Endodermal cell (in vitro differentiated cells): ENCODE measurements at regions not wholly inside any gene's neighbourhood (a gene's known extent, or its start where the extent isn't known, plus 50 kb on each side); places are given as distances from the start of the nearest gene placed in this dataset.
A peak's percentile ranks its signal among the peaks of the same experiment; 100 is the strongest.

Experiments used
- DNase-seq: peaks from one replicate; pipeline ENCODE4 v3.0.0-alpha.2; 2017
- H3K27ac ChIP-seq: 2 replicates; pipeline ENCODE4 v1.5.1; 2013; ENCODE audit warnings: mild to moderate bottlenecking, low read depth, low read length, moderate library complexity
- H3K27me3 ChIP-seq: 2 replicates; pipeline ENCODE4 v1.6.1; 2013; ENCODE audit warnings: mild to moderate bottlenecking, low read length, moderate library complexity; ENCODE audit not compliant: insufficient read depth, control insufficient read depth, poor library complexity, severe bottlenecking
- H3K36me3 ChIP-seq: 2 replicates; pipeline ENCODE4 v1.7.0; 2013; ENCODE audit warnings: mild to moderate bottlenecking, low read length, moderate library complexity; ENCODE audit not compliant: control insufficient read depth, insufficient read depth
- H3K4me1 ChIP-seq: one replicate; pipeline ENCODE4 v1.7.0; 2013; ENCODE audit warnings: low read length; ENCODE audit not compliant: control insufficient read depth, insufficient read depth
- H3K4me3 ChIP-seq: 2 replicates; pipeline ENCODE4 v1.5.1; 2013; ENCODE audit warnings: mild to moderate bottlenecking, low read length, moderate library complexity
- H3K9ac ChIP-seq: 2 replicates; pipeline ENCODE4 v1.6.1; 2013; ENCODE audit warnings: mild to moderate bottlenecking, low read length, moderate library complexity; ENCODE audit not compliant: poor library complexity, severe bottlenecking; ENCODE audit errors: extremely low read depth
- H3K9me3 ChIP-seq: 2 replicates; pipeline ENCODE4 v1.6.1; 2013; ENCODE audit warnings: mild to moderate bottlenecking, low read length, moderate library complexity; ENCODE audit not compliant: control insufficient read depth
- H3K27ac Mint-ChIP-seq: 2 replicates; pipeline ENCODE4 v1.8.0; 2020; ENCODE audit warnings: mixed read lengths
- H3K27me3 Mint-ChIP-seq: 2 replicates; pipeline ENCODE4 v1.8.0; 2021; ENCODE audit warnings: mild to moderate bottlenecking, mixed read lengths; ENCODE audit not compliant: insufficient read depth
- H3K36me3 Mint-ChIP-seq: 2 replicates; pipeline ENCODE4 v1.8.0; 2020; ENCODE audit warnings: low read depth, mixed read lengths
- H3K4me1 Mint-ChIP-seq: 2 replicates; pipeline ENCODE4 v1.8.0; 2020; ENCODE audit warnings: mixed read lengths
- H3K4me3 Mint-ChIP-seq: 2 replicates; pipeline ENCODE4 v1.8.0; 2020; ENCODE audit warnings: mild to moderate bottlenecking, moderate library complexity, mixed read lengths
- H3K9me3 Mint-ChIP-seq: 2 replicates; pipeline ENCODE4 v1.8.0; 2020; ENCODE audit warnings: mild to moderate bottlenecking, mixed read lengths
- WGBS, 2 experiments: methylation state at CpG; one replicate each; pipeline versions ENCODE4 v1.1.5 to v1.1.7; 2013; ENCODE audit warnings: missing lambda C conversion rate in 2 of 2, mixed read lengths in 1 of 2; ENCODE audit not compliant: insufficient coverage in 1 of 2, insufficient read length in 1 of 2; 5-methylcytosine and 5-hydroxymethylcytosine counted together
- TF ChIP-seq, protein P1 (sequence below): fragments of 200-600 bp; sonication (generic); conservative IDR thresholded peaks from 2 replicates; pipeline ENCODE4 v1.5.0; 2021; ENCODE audit warnings: antibody characterized with exemption, mild to moderate bottlenecking

DNA sequence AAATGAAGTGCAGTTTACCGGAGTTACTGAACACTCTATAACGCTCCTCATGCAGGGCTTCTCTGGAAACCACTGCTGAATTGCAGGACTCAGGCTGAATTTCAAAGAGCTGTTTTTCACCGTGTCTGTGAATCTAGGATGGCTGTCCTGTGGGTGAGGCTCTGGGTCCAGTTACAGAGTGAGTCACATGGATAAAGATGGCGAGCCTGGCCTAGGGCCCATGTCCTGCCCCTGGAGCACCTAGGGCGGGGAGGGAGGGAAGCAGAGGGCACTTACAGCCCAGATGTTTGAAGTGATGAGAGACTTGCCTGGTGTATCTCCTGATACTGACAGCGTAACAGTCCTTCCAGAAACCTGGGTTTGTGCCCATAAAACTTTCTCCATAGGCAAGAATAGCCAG lies 583.0 kb downstream of the IRS1 start:
- Histone ChIP-seq H3K9ac (no peak overlapping the region), H3K36me3 (no peaks in the 10 kb centered on the region), H3K27ac (no peak overlapping the region), H3K4me1 (no peaks in the 10 kb centered on the region), H3K9me3 (no peaks in the 10 kb centered on the region), H3K27me3 (no peaks in the 10 kb centered on the region), H3K4me3 (no peak overlapping the region)
- 92 to 94% methylated on average over 5 to 6 of the region's 6 CpGs for WGBS, 2 experiments
- no peak overlapping the region for H3K4me3 Mint-ChIP-seq
- H3K4me1 Mint-ChIP-seq, result peaks cover 9% of the 10 kb centered on the region
- no peaks in the 10 kb centered on the region for H3K36me3 Mint-ChIP-seq
- TF ChIP-seq, protein P1, sequence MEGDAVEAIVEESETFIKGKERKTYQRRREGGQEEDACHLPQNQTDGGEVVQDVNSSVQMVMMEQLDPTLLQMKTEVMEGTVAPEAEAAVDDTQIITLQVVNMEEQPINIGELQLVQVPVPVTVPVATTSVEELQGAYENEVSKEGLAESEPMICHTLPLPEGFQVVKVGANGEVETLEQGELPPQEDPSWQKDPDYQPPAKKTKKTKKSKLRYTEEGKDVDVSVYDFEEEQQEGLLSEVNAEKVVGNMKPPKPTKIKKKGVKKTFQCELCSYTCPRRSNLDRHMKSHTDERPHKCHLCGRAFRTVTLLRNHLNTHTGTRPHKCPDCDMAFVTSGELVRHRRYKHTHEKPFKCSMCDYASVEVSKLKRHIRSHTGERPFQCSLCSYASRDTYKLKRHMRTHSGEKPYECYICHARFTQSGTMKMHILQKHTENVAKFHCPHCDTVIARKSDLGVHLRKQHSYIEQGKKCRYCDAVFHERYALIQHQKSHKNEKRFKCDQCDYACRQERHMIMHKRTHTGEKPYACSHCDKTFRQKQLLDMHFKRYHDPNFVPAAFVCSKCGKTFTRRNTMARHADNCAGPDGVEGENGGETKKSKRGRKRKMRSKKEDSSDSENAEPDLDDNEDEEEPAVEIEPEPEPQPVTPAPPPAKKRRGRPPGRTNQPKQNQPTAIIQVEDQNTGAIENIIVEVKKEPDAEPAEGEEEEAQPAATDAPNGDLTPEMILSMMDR, result no peak
- no peak overlapping the region for H3K27ac Mint-ChIP-seq
- no peaks in the 10 kb centered on the region for H3K27me3 Mint-ChIP-seq
- H3K9me3 Mint-ChIP-seq, result no peaks in the 10 kb centered on the region
- no peak for DNase-seq

DNA sequence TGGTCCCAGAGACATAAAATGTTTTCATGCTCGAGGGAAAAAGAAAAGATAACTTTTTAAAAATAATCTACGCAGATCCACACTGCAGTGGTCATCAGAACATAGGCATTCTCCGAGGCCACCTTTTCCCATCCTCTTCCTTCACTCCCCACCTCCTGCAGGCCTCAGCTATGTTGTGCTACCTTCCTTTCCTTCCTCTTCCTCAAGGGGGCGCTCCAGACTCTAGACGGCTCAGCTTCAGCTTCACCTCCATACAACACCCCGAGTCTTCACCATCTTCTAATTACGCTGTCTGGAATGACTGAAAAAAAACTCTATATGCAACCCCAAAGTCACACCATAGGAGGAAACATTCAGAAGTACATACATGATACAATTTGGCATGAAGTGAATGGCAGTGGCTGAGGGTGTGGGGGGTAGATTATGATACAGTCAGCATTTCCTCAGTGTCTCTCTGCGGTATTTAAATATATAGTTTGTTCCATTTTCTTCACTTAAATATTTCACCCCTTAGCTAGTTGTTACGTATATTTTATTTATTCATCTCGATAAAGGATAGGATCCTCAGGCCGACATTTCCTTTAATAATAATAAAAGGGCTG lies 583.6 kb downstream of the IRS1 start:
- H3K27ac ChIP-seq, result no peak overlapping the region

DNA sequence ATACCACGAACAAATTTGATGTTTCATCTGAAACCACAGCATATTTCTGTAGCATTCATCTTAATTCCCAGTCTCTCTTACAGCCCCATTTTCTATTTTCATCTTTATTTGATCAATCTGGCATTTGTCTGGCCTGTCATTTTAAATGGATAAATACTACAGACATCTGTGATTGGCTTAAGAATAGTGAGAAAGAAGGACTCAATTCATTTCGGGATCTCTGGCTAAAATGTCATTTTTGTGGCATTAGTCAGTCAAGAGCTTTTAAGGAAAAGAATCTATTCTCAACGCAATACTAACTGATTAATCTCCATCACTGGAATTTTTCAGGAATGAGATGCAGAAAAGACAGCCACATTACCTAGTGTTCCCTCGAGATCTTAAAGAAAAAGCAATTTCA lies 585.9 kb downstream of the IRS1 start:
- no peak for DNase-seq
- 87 to 100% methylated on average over 2 to 4 of the region's 4 CpGs for WGBS, 2 experiments
- H3K4me1 Mint-ChIP-seq, result peaks cover 9% of the 10 kb centered on the region
- no peak overlapping the region for H3K27ac Mint-ChIP-seq
- no peak overlapping the region for H3K4me3 Mint-ChIP-seq
- H3K27me3 Mint-ChIP-seq, result no peaks in the 10 kb centered on the region
- H3K27me3 ChIP-seq, result no peaks in the 10 kb centered on the region
- no peak overlapping the region for H3K9ac ChIP-seq
- no peak overlapping the region for H3K27ac ChIP-seq
- H3K36me3 ChIP-seq, result no peaks in the 10 kb centered on the region
- TF ChIP-seq, protein P1, result no peak
- no peaks in the 10 kb centered on the region for H3K4me1 ChIP-seq
- no peaks in the 10 kb centered on the region for H3K9me3 Mint-ChIP-seq
- H3K4me3 ChIP-seq, result no peak overlapping the region
- H3K36me3 Mint-ChIP-seq, result no peaks in the 10 kb centered on the region
- H3K9me3 ChIP-seq, result no peaks in the 10 kb centered on the region

More for the DNA sequence above, 583.6 kb downstream of the IRS1 start:
- Histone ChIP-seq H3K9ac (no peak overlapping the region), H3K4me3 (no peak overlapping the region), H3K36me3 (no peaks in the 10 kb centered on the region), H3K4me1 (no peaks in the 10 kb centered on the region), H3K9me3 (no peaks in the 10 kb centered on the region), H3K27me3 (no peaks in the 10 kb centered on the region)
- WGBS, 2 experiments, result 33 to 57% methylated on average over 3 to 11 of the region's 11 CpGs
- H3K36me3 Mint-ChIP-seq, result no peaks in the 10 kb centered on the region
- H3K4me3 Mint-ChIP-seq, result no peak overlapping the region
- TF ChIP-seq, protein P1, result peak; percentile 96
- DNase-seq, result peak; percentile 94
- H3K27me3 Mint-ChIP-seq, result no peaks in the 10 kb centered on the region
- no peak overlapping the region for H3K27ac Mint-ChIP-seq
- no peaks in the 10 kb centered on the region for H3K9me3 Mint-ChIP-seq
- H3K4me1 Mint-ChIP-seq, result peaks cover 9% of the 10 kb centered on the region
